Stomach (tissue), 4 donors: ENCODE measurements at regions not wholly inside any gene's neighbourhood (a gene's known extent, or its start where the extent isn't known, plus 50 kb on each side); places are given as distances from the start of the nearest gene placed in this dataset.

Source experiments
- POLR2AphosphoS5 ChIP-seq, 3 donors: sonication (generic); formaldehyde crosslinking; IDR thresholded peaks; one replicate each; pipeline ENCODE4 v1.6.1; 2016; ENCODE audit warnings: antibody characterized with exemption in 3 of 3
- TF ChIP-seq, protein P1 (sequence below), 7 experiments: fragments of 450-650 bp in 4 of 7; fragments of 200-600 bp in 3 of 7; sonication (generic) in 3 of 7; IDR thresholded peaks; one replicate each; pipeline ENCODE4 v1.5.1; 2016 to 2019; ENCODE audit warnings: antibody characterized with exemption in 7 of 7, control low read depth in 2 of 7, mild to moderate bottlenecking in 1 of 7

DNA sequence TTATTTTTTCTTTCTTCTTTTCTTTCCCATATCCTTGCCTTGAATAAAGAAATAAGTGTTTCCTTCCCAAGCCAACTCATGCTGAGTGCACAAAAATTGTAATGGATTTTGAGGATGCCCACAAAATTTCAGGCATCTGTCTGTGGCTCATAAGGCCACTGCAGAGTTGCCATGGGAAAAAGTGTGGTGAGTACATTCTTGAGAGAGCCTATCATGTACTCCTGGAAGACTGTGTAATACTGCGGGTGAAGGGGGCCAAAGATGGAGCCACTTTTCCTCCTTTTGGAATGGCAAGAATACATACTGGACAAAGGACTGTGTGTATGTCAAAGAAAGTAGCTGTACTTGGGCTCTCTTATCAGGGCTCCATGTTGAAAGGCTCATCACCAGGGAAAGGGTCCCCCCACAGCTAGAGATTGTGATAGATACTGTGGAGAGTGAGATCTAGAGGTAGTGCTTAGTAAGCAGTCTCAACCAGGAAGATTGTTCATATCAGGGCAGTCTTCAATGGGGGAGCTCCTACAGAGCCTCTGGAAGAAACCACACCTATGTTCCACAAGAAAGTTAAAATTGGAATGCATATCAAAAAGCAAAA lies 341.6 kb upstream of the KCND2 start:
- TF ChIP-seq POLR2AphosphoS5 (IDR thresholded peaks at IDR 0.05), result no peak
- TF ChIP-seq, protein P1, sequence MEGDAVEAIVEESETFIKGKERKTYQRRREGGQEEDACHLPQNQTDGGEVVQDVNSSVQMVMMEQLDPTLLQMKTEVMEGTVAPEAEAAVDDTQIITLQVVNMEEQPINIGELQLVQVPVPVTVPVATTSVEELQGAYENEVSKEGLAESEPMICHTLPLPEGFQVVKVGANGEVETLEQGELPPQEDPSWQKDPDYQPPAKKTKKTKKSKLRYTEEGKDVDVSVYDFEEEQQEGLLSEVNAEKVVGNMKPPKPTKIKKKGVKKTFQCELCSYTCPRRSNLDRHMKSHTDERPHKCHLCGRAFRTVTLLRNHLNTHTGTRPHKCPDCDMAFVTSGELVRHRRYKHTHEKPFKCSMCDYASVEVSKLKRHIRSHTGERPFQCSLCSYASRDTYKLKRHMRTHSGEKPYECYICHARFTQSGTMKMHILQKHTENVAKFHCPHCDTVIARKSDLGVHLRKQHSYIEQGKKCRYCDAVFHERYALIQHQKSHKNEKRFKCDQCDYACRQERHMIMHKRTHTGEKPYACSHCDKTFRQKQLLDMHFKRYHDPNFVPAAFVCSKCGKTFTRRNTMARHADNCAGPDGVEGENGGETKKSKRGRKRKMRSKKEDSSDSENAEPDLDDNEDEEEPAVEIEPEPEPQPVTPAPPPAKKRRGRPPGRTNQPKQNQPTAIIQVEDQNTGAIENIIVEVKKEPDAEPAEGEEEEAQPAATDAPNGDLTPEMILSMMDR (IDR thresholded peaks at IDR 0.05), result no peak
